ENCODE measurements at regions not wholly inside any gene's neighbourhood (a gene's known extent, or its start where the extent isn't known, plus 50 kb on each side); places are given as distances from the start of the nearest gene placed in this dataset.

GRCh38 chr5:133781436-133782225 lies 169.3 kb upstream of the FSTL4 start:
- Mint-ChIP-seq H3K4me3 (no peak overlapping the region), H3K36me3 (no peaks in the 10 kb centered on the region), H3K9me3 (peaks cover 0 to 5% (median 2%) of the 10 kb centered on the region in 3 donors), H3K4me1 (no peaks in the 10 kb centered on the region), H3K27me3 (peaks cover 0 to 4% of the 10 kb centered on the region in 2 donors), H3K27ac (no peak overlapping the region)
- H3K36me3 ChIP-seq (ENCODE audit: control insufficient read depth in 2 of 2, extremely low read depth in 1 of 2, insufficient read depth in 1 of 2, low read length in 1 of 2) = no peaks in the 10 kb centered on the region
- no peaks in the 10 kb centered on the region for H3K9me3 ChIP-seq
- peaks cover 0 to 15% of the 10 kb centered on the region in 2 experiments for H3K27me3 ChIP-seq (replicated peaks in 1 of 2; ENCODE audit: control insufficient read depth in 2 of 2, extremely low read depth in 1 of 2, insufficient read depth in 2 of 2, low read length in 1 of 2)
- ATAC-seq (replicated peaks in 1 of 4) = no peak
- ChIA-PET POLR2A (no interaction called here), CTCF (no interaction called here)
- H3K27ac ChIP-seq (ENCODE audit: low read length) = no peak overlapping the region
- no peak overlapping the region for H3K4me3 ChIP-seq (ENCODE audit: control insufficient read depth in 1 of 2, extremely low read depth in 1 of 2, low read length in 1 of 2)
- no peaks in the 10 kb centered on the region for H3K4me1 ChIP-seq (ENCODE audit: control insufficient read depth in 1 of 2, extremely low read depth in 1 of 2, insufficient read depth in 2 of 2, low read length in 2 of 2)
- 82% methylated on average over 3 of the region's 4 CpGs for WGBS (ENCODE audit: insufficient coverage)
- DNase-seq = no peak

DNA sequence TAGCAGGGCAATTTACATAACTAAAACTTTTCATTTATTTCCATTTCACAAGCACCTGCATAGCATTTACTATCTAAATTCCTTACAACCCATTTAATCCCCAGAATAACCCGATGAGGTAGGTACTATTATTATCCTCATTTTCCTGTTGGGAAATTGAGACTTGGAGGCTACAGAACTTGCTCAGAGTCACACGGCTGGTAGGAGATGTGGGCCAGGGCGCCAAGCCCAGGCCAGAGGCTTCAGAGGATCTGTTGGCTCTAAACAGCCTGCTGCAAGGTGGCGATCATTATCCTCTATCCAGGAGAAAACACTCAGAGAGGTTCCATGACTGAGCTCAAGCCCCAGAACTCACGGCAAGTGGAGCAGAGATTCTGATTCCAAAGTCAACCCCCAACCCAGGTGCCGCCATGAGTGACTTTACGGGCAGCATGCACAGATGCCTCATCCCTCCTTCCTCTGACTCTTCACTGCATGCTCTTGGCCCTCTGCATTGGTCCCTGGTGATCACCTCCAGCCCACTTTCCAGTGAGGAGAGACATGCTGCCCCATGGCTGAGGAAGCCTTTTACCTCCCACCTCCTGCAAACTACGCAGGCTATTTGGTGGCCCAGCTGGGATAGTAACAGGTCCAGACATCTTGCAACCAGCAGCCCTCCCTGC lies 168.4 kb upstream of the FSTL4 start:
- Mint-ChIP-seq H3K4me3 (no peak overlapping the region), H3K4me1 (no peaks in the 10 kb centered on the region), H3K27ac (no peak overlapping the region), H3K9me3 (peaks cover 0 to 5% (median 2%) of the 10 kb centered on the region in 3 donors), H3K27me3 (peaks cover 0 to 4% of the 10 kb centered on the region in 2 donors), H3K36me3 (no peaks in the 10 kb centered on the region)
- Histone ChIP-seq H3K27me3 (replicated peaks in 1 of 2; ENCODE audit: control insufficient read depth in 2 of 2, extremely low read depth in 1 of 2, insufficient read depth in 2 of 2, low read length in 1 of 2) (peaks cover 0 to 15% of the 10 kb centered on the region in 2 experiments), H3K4me3 (ENCODE audit: control insufficient read depth in 1 of 2, extremely low read depth in 1 of 2, low read length in 1 of 2) (no peak overlapping the region), H3K27ac (ENCODE audit: low read length) (no peak overlapping the region), H3K9me3 (no peaks in the 10 kb centered on the region), H3K4me1 (ENCODE audit: control insufficient read depth in 1 of 2, extremely low read depth in 1 of 2, insufficient read depth in 2 of 2, low read length in 2 of 2) (no peaks in the 10 kb centered on the region), H3K36me3 (ENCODE audit: control insufficient read depth in 2 of 2, extremely low read depth in 1 of 2, insufficient read depth in 1 of 2, low read length in 1 of 2) (no peaks in the 10 kb centered on the region)
- no peak for ATAC-seq (replicated peaks in 1 of 4)
- no peak for DNase-seq
- WGBS (ENCODE audit: insufficient coverage) = 92% methylated on average over 6 of the region's 8 CpGs
- ChIA-PET CTCF (interaction anchor here in 1 of 2 donors (0.5 to 0.6 kb wide), 2 partner anchors 30 to 704 kb away, joined by 3 read pairs; no protein-coding TSS in a partner anchor), POLR2A (no interaction called here)

GRCh38 chr5:133779828-133780475 lies 167.6 kb upstream of the FSTL4 start:
- H3K9me3 Mint-ChIP-seq = peaks cover 0 to 3% (median 0%) of the 10 kb centered on the region in 3 donors
- Histone ChIP-seq H3K36me3 (ENCODE audit: control insufficient read depth in 2 of 2, extremely low read depth in 1 of 2, insufficient read depth in 1 of 2, low read length in 1 of 2) (no peaks in the 10 kb centered on the region), H3K27me3 (replicated peaks in 1 of 2; ENCODE audit: control insufficient read depth in 2 of 2, extremely low read depth in 1 of 2, insufficient read depth in 2 of 2, low read length in 1 of 2) (peaks cover 0 to 15% of the 10 kb centered on the region in 2 experiments), H3K27ac (ENCODE audit: low read length) (no peak overlapping the region), H3K9me3 (no peaks in the 10 kb centered on the region), H3K4me1 (ENCODE audit: control insufficient read depth in 1 of 2, extremely low read depth in 1 of 2, insufficient read depth in 2 of 2, low read length in 2 of 2) (no peaks in the 10 kb centered on the region), H3K4me3 (ENCODE audit: control insufficient read depth in 1 of 2, extremely low read depth in 1 of 2, low read length in 1 of 2) (no peak overlapping the region)
- peaks cover 0 to 4% of the 10 kb centered on the region in 2 donors for H3K27me3 Mint-ChIP-seq
- whole genome bisulfite sequencing (ENCODE audit: insufficient coverage) = 90% methylated on average over 4 of the region's 8 CpGs
- POLR2A ChIA-PET = no interaction called here
- DNase-seq (no peak), ATAC-seq (replicated peaks in 1 of 4) (no peak)
- H3K36me3 Mint-ChIP-seq = no peaks in the 10 kb centered on the region
- no peak overlapping the region for H3K27ac Mint-ChIP-seq
- CTCF ChIA-PET = interaction anchor here in 1 of 2 donors (0.5 to 0.6 kb wide), 2 partner anchors 31 to 704 kb away, joined by 3 read pairs; no protein-coding TSS in a partner anchor
- H3K4me3 Mint-ChIP-seq = no peak overlapping the region
- H3K4me1 Mint-ChIP-seq = no peaks in the 10 kb centered on the region

- ChIA-PET POLR2A (no interaction called here), CTCF (no interaction called here)
- WGBS (ENCODE audit: insufficient coverage) = 100% methylated on average over 4 of the region's 5 CpGs
- Histone ChIP-seq H3K4me3 (ENCODE audit: control insufficient read depth in 1 of 2, extremely low read depth in 1 of 2, low read length in 1 of 2) (no peak overlapping the region), H3K4me1 (ENCODE audit: control insufficient read depth in 1 of 2, extremely low read depth in 1 of 2, insufficient read depth in 2 of 2, low read length in 2 of 2) (no peaks in the 10 kb centered on the region), H3K9me3 (no peaks in the 10 kb centered on the region), H3K27ac (ENCODE audit: low read length) (no peak overlapping the region), H3K36me3 (ENCODE audit: control insufficient read depth in 2 of 2, extremely low read depth in 1 of 2, insufficient read depth in 1 of 2, low read length in 1 of 2) (no peaks in the 10 kb centered on the region), H3K27me3 (replicated peaks in 1 of 2; ENCODE audit: control insufficient read depth in 2 of 2, extremely low read depth in 1 of 2, insufficient read depth in 2 of 2, low read length in 1 of 2) (peaks cover 0 to 15% of the 10 kb centered on the region in 2 experiments)
- no peaks in the 10 kb centered on the region for H3K36me3 Mint-ChIP-seq
- H3K4me1 Mint-ChIP-seq = no peaks in the 10 kb centered on the region
- H3K9me3 Mint-ChIP-seq = no peaks in the 10 kb centered on the region
- peaks cover 2 to 4% of the 10 kb centered on the region in 2 donors for H3K27me3 Mint-ChIP-seq
- no peak overlapping the region for H3K4me3 Mint-ChIP-seq
- ATAC-seq (replicated peaks in 1 of 4) = no peak
- no peak overlapping the region for H3K27ac Mint-ChIP-seq
- DNase-seq = no peak
Measured at GRCh38 chr5:133778636-133779035, 166.3 kb upstream of the FSTL4 start.

GRCh38 chr5:133777951-133778350 lies 165.6 kb upstream of the FSTL4 start:
- ATAC-seq (replicated peaks in 1 of 4) = no peak
- H3K4me3 ChIP-seq (ENCODE audit: control insufficient read depth in 1 of 2, extremely low read depth in 1 of 2, low read length in 1 of 2) = no peak overlapping the region
- Mint-ChIP-seq H3K4me1 (no peaks in the 10 kb centered on the region), H3K27me3 (peaks cover 4 to 6% of the 10 kb centered on the region in 2 donors), H3K36me3 (no peaks in the 10 kb centered on the region), H3K27ac (no peak overlapping the region), H3K9me3 (no peaks in the 10 kb centered on the region), H3K4me3 (no peak overlapping the region)
- H3K27ac ChIP-seq (ENCODE audit: low read length) = no peak overlapping the region
- H3K4me1 ChIP-seq (ENCODE audit: control insufficient read depth in 1 of 2, extremely low read depth in 1 of 2, insufficient read depth in 2 of 2, low read length in 2 of 2) = no peaks in the 10 kb centered on the region
- ChIA-PET CTCF (interaction anchor here in 1 of 2 donors (0.6 kb wide), 1 partner anchor 30 kb away, joined by 3 read pairs; no protein-coding TSS in a partner anchor), POLR2A (no interaction called here)
- H3K9me3 ChIP-seq = no peaks in the 10 kb centered on the region
- no peaks in the 10 kb centered on the region for H3K36me3 ChIP-seq (ENCODE audit: control insufficient read depth in 2 of 2, extremely low read depth in 1 of 2, insufficient read depth in 1 of 2, low read length in 1 of 2)
- WGBS (ENCODE audit: insufficient coverage) = no CpG with 5 or more reads among the region's 3 CpGs
- DNase-seq = no peak
- H3K27me3 ChIP-seq (replicated peaks in 1 of 2; ENCODE audit: control insufficient read depth in 2 of 2, extremely low read depth in 1 of 2, insufficient read depth in 2 of 2, low read length in 1 of 2) = peaks cover 0 to 15% of the 10 kb centered on the region in 2 experiments

DNA sequence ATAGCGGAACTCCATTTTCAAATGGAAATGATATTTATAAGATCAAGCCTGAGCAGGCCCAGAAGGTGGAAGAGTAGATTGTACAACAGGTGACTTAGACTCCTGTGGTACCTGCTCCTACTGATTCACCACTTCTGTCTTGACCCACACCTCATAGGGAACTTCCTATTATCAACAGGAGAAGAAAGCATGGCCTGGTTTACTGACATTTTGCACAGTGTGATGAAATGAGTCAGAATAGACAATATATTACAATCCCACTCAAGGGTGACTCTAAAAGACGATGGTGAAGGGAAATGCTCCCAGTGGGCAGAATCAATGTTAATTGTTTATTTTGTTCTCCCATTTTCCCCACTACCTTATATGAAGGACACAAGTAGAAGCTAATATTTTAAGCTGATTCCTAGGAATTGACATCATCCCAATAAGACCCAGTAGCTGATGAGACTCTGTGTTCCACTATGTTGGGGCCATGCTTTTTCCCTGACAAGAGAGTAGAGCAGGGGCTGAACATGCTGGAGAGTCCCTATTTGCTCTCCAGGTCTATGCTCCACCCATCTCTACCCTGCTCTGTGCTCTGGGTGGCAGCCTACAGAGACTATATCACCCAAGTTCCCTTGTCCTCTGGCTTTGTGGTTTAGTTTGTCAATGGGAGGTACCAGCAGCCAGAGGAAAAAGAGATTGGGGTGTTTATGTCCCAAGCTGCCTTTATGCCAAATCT lies 163.4 kb upstream of the FSTL4 start:
- H3K4me1 ChIP-seq (ENCODE audit: control insufficient read depth in 1 of 2, extremely low read depth in 1 of 2, insufficient read depth in 2 of 2, low read length in 2 of 2) = no peaks in the 10 kb centered on the region
- no peak for ATAC-seq (replicated peaks in 1 of 4)
- DNase-seq = no peak
- Mint-ChIP-seq H3K9me3 (peaks cover 0 to 5% (median 0%) of the 10 kb centered on the region in 3 donors), H3K27ac (no peak overlapping the region), H3K4me1 (no peaks in the 10 kb centered on the region), H3K4me3 (no peak overlapping the region), H3K27me3 (peaks cover 6 to 11% of the 10 kb centered on the region in 2 donors), H3K36me3 (no peaks in the 10 kb centered on the region)
- H3K4me3 ChIP-seq (ENCODE audit: control insufficient read depth in 1 of 2, extremely low read depth in 1 of 2, low read length in 1 of 2) = no peak overlapping the region
- ChIA-PET CTCF (no interaction called here), POLR2A (no interaction called here)
- H3K27ac ChIP-seq (ENCODE audit: low read length) = no peak overlapping the region
- H3K36me3 ChIP-seq (ENCODE audit: control insufficient read depth in 2 of 2, extremely low read depth in 1 of 2, insufficient read depth in 1 of 2, low read length in 1 of 2) = no peaks in the 10 kb centered on the region
- WGBS (ENCODE audit: insufficient coverage) = no CpG with 5 or more reads among the region's 2 CpGs
- H3K27me3 ChIP-seq (replicated peaks in 1 of 2; ENCODE audit: control insufficient read depth in 2 of 2, extremely low read depth in 1 of 2, insufficient read depth in 2 of 2, low read length in 1 of 2) = peaks cover 0 to under 1% of the 10 kb centered on the region in 2 experiments
- no peaks in the 10 kb centered on the region for H3K9me3 ChIP-seq

Data from T-cell (primary cell).